ENCODE measurements at regions not wholly inside any gene's neighbourhood (a gene's known extent, or its start where the extent isn't known, plus 50 kb on each side); places are given as distances from the start of the nearest gene placed in this dataset.

DNA sequence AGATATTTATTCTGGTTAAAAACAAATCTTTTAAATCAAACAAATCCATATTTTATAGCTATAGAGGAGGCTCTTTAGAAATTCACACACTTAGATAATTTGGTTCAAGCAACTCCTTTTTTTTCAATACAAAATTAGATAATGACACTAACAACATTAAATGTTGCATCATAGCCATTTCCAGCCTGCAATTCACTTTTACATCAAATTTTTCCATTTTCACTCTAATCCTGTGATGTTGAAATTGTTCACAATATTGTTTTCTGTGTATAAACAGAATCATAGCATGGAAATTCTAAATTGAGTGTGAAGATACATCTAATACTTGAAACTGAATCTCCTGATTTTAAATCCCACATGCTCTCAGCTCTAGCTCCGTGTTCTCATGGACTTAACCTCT is 482.6 kb downstream of the INHBA start:
- in situ Hi-C loops (cut with MboI; ENCODE audit: low pct_unique_long_range_greater_than_20kb, low sequenced_read_pairs, unreplicated experiment) = no loop called here
- no peak for DNase-seq (ENCODE audit: low spot score)
- TF ChIP-seq CTCF (IDR thresholded peaks at IDR 0.05; ENCODE audit: extremely low read depth, insufficient read depth, missing control alignments) = no peak

- in situ Hi-C loops (cut with MboI; ENCODE audit: low pct_unique_long_range_greater_than_20kb, low sequenced_read_pairs, unreplicated experiment) = no loop called here
- DNase-seq (ENCODE audit: low spot score) = no peak
These were observed 483.6 kb downstream of the INHBA start for GRCh38 chr7:41219276-41219675.

GRCh38 chr7:41217306-41217705 is 485.6 kb downstream of the INHBA start:
- DNase-seq (ENCODE audit: low spot score) = no peak
- no peak for TF ChIP-seq CTCF (IDR thresholded peaks at IDR 0.05; ENCODE audit: extremely low read depth, insufficient read depth, missing control alignments)
- in situ Hi-C loops (cut with MboI; ENCODE audit: low pct_unique_long_range_greater_than_20kb, low sequenced_read_pairs, unreplicated experiment) = no loop called here

More at GRCh38 chr7:41219276-41219675, 483.6 kb downstream of the INHBA start:
- no peak for TF ChIP-seq CTCF (IDR thresholded peaks at IDR 0.05; ENCODE audit: extremely low read depth, insufficient read depth, missing control alignments)

DNA sequence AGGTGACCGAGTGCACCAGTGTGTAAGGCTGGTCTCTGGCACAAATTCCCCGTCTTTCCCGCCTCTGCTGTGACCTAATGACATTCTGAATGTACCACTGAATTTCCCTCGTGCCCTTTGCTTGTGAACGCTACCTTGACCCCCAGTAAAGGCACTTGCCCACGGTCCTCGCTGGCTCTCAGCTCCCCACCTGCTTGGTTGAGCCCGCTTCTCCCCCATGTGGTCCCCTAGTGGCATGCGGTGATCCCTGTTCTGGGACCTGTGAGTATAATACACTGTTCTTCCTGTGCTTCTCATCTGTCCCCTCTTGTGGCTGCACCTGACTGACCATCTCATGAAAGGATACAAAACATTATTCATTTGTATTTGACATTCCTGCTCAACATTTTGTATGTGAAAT is 495.7 kb downstream of the INHBA start:
- DNase-seq (ENCODE audit: low spot score) = no peak
- no peak for TF ChIP-seq CTCF (IDR thresholded peaks at IDR 0.05; ENCODE audit: extremely low read depth, insufficient read depth, missing control alignments)
- in situ Hi-C loops (cut with MboI; ENCODE audit: low pct_unique_long_range_greater_than_20kb, low sequenced_read_pairs, unreplicated experiment) = no loop called here

DNA sequence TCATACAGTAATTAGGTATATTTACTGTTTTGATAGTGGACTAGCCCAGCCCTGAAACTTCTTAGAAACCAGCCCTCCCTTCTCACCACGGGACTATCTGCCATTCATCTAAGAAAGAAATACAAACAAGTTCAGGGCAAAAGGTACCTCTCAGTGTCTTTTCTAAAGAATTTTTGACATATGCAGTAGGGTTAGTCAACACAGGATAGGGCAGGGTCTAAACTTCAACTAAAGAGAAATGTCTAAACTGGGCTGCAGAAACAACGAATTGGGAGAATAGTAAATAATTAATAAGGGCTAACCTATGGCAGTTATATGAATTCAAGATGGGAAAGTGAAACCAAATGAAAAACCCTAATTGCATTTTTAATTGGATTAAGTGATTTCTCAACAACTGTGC is 496.6 kb downstream of the INHBA start:
- in situ Hi-C loops (cut with MboI; ENCODE audit: low pct_unique_long_range_greater_than_20kb, low sequenced_read_pairs, unreplicated experiment) = no loop called here
- no peak for DNase-seq (ENCODE audit: low spot score)
- no peak for TF ChIP-seq CTCF (IDR thresholded peaks at IDR 0.05; ENCODE audit: extremely low read depth, insufficient read depth, missing control alignments)

GRCh38 chr7:41205600-41205999 is 497.3 kb downstream of the INHBA start:
- DNase-seq (ENCODE audit: low spot score) = peak; percentile 34
- no peak for TF ChIP-seq CTCF (IDR thresholded peaks at IDR 0.05; ENCODE audit: extremely low read depth, insufficient read depth, missing control alignments)
- in situ Hi-C loops (cut with MboI; ENCODE audit: low pct_unique_long_range_greater_than_20kb, low sequenced_read_pairs, unreplicated experiment) = no loop called here

DNA sequence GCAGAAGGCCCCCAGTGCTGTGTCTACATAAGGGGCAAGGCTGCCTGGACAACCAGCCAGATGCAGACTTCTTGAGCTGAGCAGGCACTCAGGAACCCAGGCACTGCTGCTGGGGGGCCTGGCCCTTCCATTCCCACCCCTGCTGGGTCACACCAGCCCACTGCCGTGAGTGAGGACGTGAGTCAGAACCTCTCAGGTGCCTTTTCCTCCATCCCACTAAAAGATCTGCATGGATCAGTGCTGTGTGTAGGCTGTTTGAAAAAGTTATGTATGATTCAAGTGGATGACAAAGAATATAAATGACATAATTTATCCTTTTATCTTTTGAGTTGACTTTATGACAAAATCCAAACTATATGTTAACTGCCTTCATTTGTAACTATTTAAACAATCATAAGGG is 499.3 kb downstream of the INHBA start:
- DNase-seq (ENCODE audit: low spot score) = no peak
- in situ Hi-C loops (cut with MboI; ENCODE audit: low pct_unique_long_range_greater_than_20kb, low sequenced_read_pairs, unreplicated experiment) = no loop called here
- TF ChIP-seq CTCF (IDR thresholded peaks at IDR 0.05; ENCODE audit: extremely low read depth, insufficient read depth, missing control alignments) = no peak
